Activated T-cell treated with anti-CD3 and anti-CD28 coated beads, Interleukin-2, amount 50 U/mL, for 72 hours (primary cell): ENCODE measurements at regions not wholly inside any gene's neighbourhood (a gene's known extent, or its start where the extent isn't known, plus 50 kb on each side); places are given as distances from the start of the nearest gene placed in this dataset.

ENCODE experiments used
- ATAC-seq, 2 donors: fragments of 150-1000 bp; cut with Tn5 transposase; replicated peaks in 1 of 2; 2 replicates each; pipeline ENCODE4 v1.10.0; 2021; ENCODE audit warnings: moderate library complexity in 2 of 2, mild to moderate bottlenecking in 1 of 2
- DNase-seq, 2 donors: peaks; one replicate each; pipeline ENCODE4 v3.0.0; 2021 to 2022; ENCODE audit warnings: mixed read lengths in 1 of 2
- H3K27ac Mint-ChIP-seq: one replicate; pipeline ENCODE4 v1.8.0; 2022; ENCODE audit warnings: mild to moderate bottlenecking, moderate library complexity, mixed read lengths
- H3K27me3 Mint-ChIP-seq: one replicate; pipeline ENCODE4 v1.8.0; 2022; ENCODE audit warnings: low read depth, mixed read lengths
- H3K36me3 Mint-ChIP-seq, 2 donors: one replicate each; pipeline ENCODE4 v1.8.0; 2022; ENCODE audit warnings: mixed read lengths in 2 of 2, mild to moderate bottlenecking in 1 of 2; ENCODE audit not compliant: insufficient read depth in 2 of 2
- H3K4me1 Mint-ChIP-seq: one replicate; pipeline ENCODE4 v1.8.0; 2022; ENCODE audit warnings: low read depth, mixed read lengths
- H3K4me3 Mint-ChIP-seq, 2 donors: one replicate each; pipeline ENCODE4 v1.8.0; 2022; ENCODE audit warnings: mild to moderate bottlenecking in 2 of 2, mixed read lengths in 2 of 2, moderate library complexity in 2 of 2
- H3K9me3 Mint-ChIP-seq, 2 donors: one replicate each; pipeline ENCODE4 v1.8.0; 2022; ENCODE audit warnings: mixed read lengths in 2 of 2

- H3K9me3 Mint-ChIP-seq, result peaks cover 0 to 2% of the 10 kb centered on the region in 2 donors
- no peak overlapping the region for H3K27ac Mint-ChIP-seq
These were observed 290.2 kb upstream of the GHITM start for GRCh38 chr10:83849150-83849549.

GRCh38 chr10:83852146-83852545 is 287.2 kb upstream of the GHITM start:
- ATAC-seq, result no peak
- Mint-ChIP-seq H3K4me3 (no peak overlapping the region), H3K4me1 (no peaks in the 10 kb centered on the region), H3K9me3 (no peaks in the 10 kb centered on the region), H3K27me3 (no peaks in the 10 kb centered on the region), H3K27ac (no peak overlapping the region), H3K36me3 (no peaks in the 10 kb centered on the region)
- DNase-seq, result no peak

More at GRCh38 chr10:83849150-83849549, 290.2 kb upstream of the GHITM start:
- DNase-seq (no peak), ATAC-seq (no peak)
- Mint-ChIP-seq H3K4me1 (no peaks in the 10 kb centered on the region), H3K27me3 (no peaks in the 10 kb centered on the region), H3K36me3 (no peaks in the 10 kb centered on the region), H3K4me3 (no peak overlapping the region)

GRCh38 chr10:83862723-83863122 is 276.6 kb upstream of the GHITM start:
- DNase-seq (no peak), ATAC-seq (no peak)
- no peaks in the 10 kb centered on the region for H3K27me3 Mint-ChIP-seq
- H3K27ac Mint-ChIP-seq, result no peak overlapping the region
- peaks cover 0 to 1% of the 10 kb centered on the region in 2 donors for H3K9me3 Mint-ChIP-seq
- H3K4me3 Mint-ChIP-seq, result no peak overlapping the region
- H3K4me1 Mint-ChIP-seq, result no peaks in the 10 kb centered on the region
- H3K36me3 Mint-ChIP-seq, result no peaks in the 10 kb centered on the region

GRCh38 chr10:83863283-83863966 is 275.9 kb upstream of the GHITM start:
- Mint-ChIP-seq H3K4me3 (no peak overlapping the region), H3K36me3 (no peaks in the 10 kb centered on the region), H3K4me1 (no peaks in the 10 kb centered on the region), H3K27ac (no peak overlapping the region), H3K27me3 (no peaks in the 10 kb centered on the region), H3K9me3 (peaks cover 0 to 1% of the 10 kb centered on the region in 2 donors)
- ATAC-seq (no peak), DNase-seq (no peak)

GRCh38 chr10:83869898-83870297 is 269.4 kb upstream of the GHITM start:
- Mint-ChIP-seq H3K27ac (no peak overlapping the region), H3K36me3 (no peaks in the 10 kb centered on the region), H3K4me1 (no peaks in the 10 kb centered on the region), H3K9me3 (no peaks in the 10 kb centered on the region), H3K4me3 (no peak overlapping the region), H3K27me3 (no peaks in the 10 kb centered on the region)
- DNase-seq (no peak), ATAC-seq (no peak)

GRCh38 chr10:83871187-83872081 is 267.9 kb upstream of the GHITM start:
- no peak overlapping the region for H3K27ac Mint-ChIP-seq
- ATAC-seq (peak; percentile 65 to 75), DNase-seq (peak; percentile 52 to 69)
- no peaks in the 10 kb centered on the region for H3K9me3 Mint-ChIP-seq
- no peaks in the 10 kb centered on the region for H3K4me1 Mint-ChIP-seq
- no peaks in the 10 kb centered on the region for H3K27me3 Mint-ChIP-seq
- no peak overlapping the region for H3K4me3 Mint-ChIP-seq
- no peaks in the 10 kb centered on the region for H3K36me3 Mint-ChIP-seq

- DNase-seq (no peak), ATAC-seq (no peak)
- H3K36me3 Mint-ChIP-seq, result no peaks in the 10 kb centered on the region
- H3K4me1 Mint-ChIP-seq, result no peaks in the 10 kb centered on the region
- no peak overlapping the region for H3K27ac Mint-ChIP-seq
- H3K4me3 Mint-ChIP-seq, result no peak overlapping the region
- H3K27me3 Mint-ChIP-seq, result no peaks in the 10 kb centered on the region
- H3K9me3 Mint-ChIP-seq, result no peaks in the 10 kb centered on the region
These were observed 259.0 kb upstream of the GHITM start for GRCh38 chr10:83880252-83880791.

- no peaks in the 10 kb centered on the region for H3K9me3 Mint-ChIP-seq
- H3K4me1 Mint-ChIP-seq, result no peaks in the 10 kb centered on the region
- no peaks in the 10 kb centered on the region for H3K27me3 Mint-ChIP-seq
- no peak for ATAC-seq
- H3K27ac Mint-ChIP-seq, result no peak overlapping the region
- DNase-seq, result no peak
- no peak overlapping the region for H3K4me3 Mint-ChIP-seq
- no peaks in the 10 kb centered on the region for H3K36me3 Mint-ChIP-seq
These were observed 257.6 kb upstream of the GHITM start for GRCh38 chr10:83881661-83882060.

- ATAC-seq (no peak), DNase-seq (no peak)
- Mint-ChIP-seq H3K4me1 (no peaks in the 10 kb centered on the region), H3K4me3 (no peak overlapping the region), H3K36me3 (no peaks in the 10 kb centered on the region), H3K27ac (no peak overlapping the region), H3K27me3 (peaks cover 9% of the 10 kb centered on the region), H3K9me3 (no peaks in the 10 kb centered on the region)
These were observed 252.4 kb upstream of the GHITM start for GRCh38 chr10:83886871-83887270.

- peaks cover 18% of the 10 kb centered on the region for H3K27me3 Mint-ChIP-seq
- H3K4me1 Mint-ChIP-seq, result no peaks in the 10 kb centered on the region
- H3K4me3 Mint-ChIP-seq, result no peak overlapping the region
- DNase-seq (no peak), ATAC-seq (no peak)
- no peaks in the 10 kb centered on the region for H3K36me3 Mint-ChIP-seq
- no peak overlapping the region for H3K27ac Mint-ChIP-seq
- no peaks in the 10 kb centered on the region for H3K9me3 Mint-ChIP-seq
These were observed 246.6 kb upstream of the GHITM start for GRCh38 chr10:83892737-83893136.

GRCh38 chr10:83896219-83896618 is 243.1 kb upstream of the GHITM start:
- Mint-ChIP-seq H3K4me1 (no peaks in the 10 kb centered on the region), H3K36me3 (peaks cover 0 to 2% of the 10 kb centered on the region in 2 donors), H3K27me3 (peaks cover 9% of the 10 kb centered on the region), H3K27ac (no peak overlapping the region), H3K9me3 (peaks cover 1 to 2% of the 10 kb centered on the region in 2 donors), H3K4me3 (no peak overlapping the region)
- ATAC-seq (no peak), DNase-seq (no peak)

- peaks cover 0 to 4% of the 10 kb centered on the region in 2 donors for H3K36me3 Mint-ChIP-seq
- peaks cover 2 to 3% of the 10 kb centered on the region in 2 donors for H3K9me3 Mint-ChIP-seq
- DNase-seq (no peak), ATAC-seq (no peak)
- no peaks in the 10 kb centered on the region for H3K4me1 Mint-ChIP-seq
- H3K4me3 Mint-ChIP-seq, result no peak overlapping the region
- H3K27me3 Mint-ChIP-seq, result peaks cover 9% of the 10 kb centered on the region
- no peak overlapping the region for H3K27ac Mint-ChIP-seq
These were observed 241.7 kb upstream of the GHITM start for GRCh38 chr10:83897626-83898025.

- H3K27ac Mint-ChIP-seq, result no peak overlapping the region
- H3K9me3 Mint-ChIP-seq, result no peaks in the 10 kb centered on the region
- H3K27me3 Mint-ChIP-seq, result no peaks in the 10 kb centered on the region
- no peak for ATAC-seq
- no peak overlapping the region for H3K4me3 Mint-ChIP-seq
- DNase-seq, result no peak
- no peaks in the 10 kb centered on the region for H3K36me3 Mint-ChIP-seq
- no peaks in the 10 kb centered on the region for H3K4me1 Mint-ChIP-seq
These were observed 230.8 kb upstream of the GHITM start for GRCh38 chr10:83908506-83908905.
